SK-N-SH (cell line): ENCODE measurements at regions not wholly inside any gene's neighbourhood (a gene's known extent, or its start where the extent isn't known, plus 50 kb on each side); places are given as distances from the start of the nearest gene placed in this dataset.

Experiments
- CTCF ChIA-PET: fragments of 300-600, 350-600 bp; formaldehyde crosslinking; extraction: SDS; loops from one replicate; lab custom pipeline; 2021; lab: Yijun Ruan, JAX
- POLR2A ChIA-PET: fragments of 350-600 bp; sonication (Branson Sonifier 250); formaldehyde crosslinking; extraction: SDS; loops from one replicate; lab custom pipeline; 2020; ENCODE audit warnings: antibody characterized with exemption, inconsistent platforms; lab: Yijun Ruan, JAX
- DNase-seq: peaks from one replicate; pipeline ENCODE4 v3.0.0; 2012
- H2AFZ ChIP-seq: fragments of 200-600 bp; sonication (generic); 2 replicates; pipeline ENCODE4 v1.8.1; 2016; ENCODE audit warnings: antibody characterized with exemption, mild to moderate bottlenecking, low read depth
- H3F3A ChIP-seq: fragments of 200-600 bp; sonication (generic); replicated peaks from 2 replicates; pipeline ENCODE3; 2016; ENCODE audit warnings: antibody characterized with exemption, mild to moderate bottlenecking; ENCODE audit not compliant: insufficient read depth
- H3K27ac ChIP-seq, 2 experiments: fragments of 200-500 bp in 1 of 2; fragments of 200-600 bp in 1 of 2; sonication (Bioruptor generic) in 1 of 2; sonication (generic), shearing (Covaris generic) in 1 of 2; 2 replicates each; pipeline versions ENCODE4 v1.5.1 to v1.6.1; 2014 to 2016; ENCODE audit warnings: low read depth in 2 of 2, inconsistent platforms in 1 of 2, low read length in 1 of 2, mild to moderate bottlenecking in 1 of 2, mixed read lengths in 1 of 2
- H3K27me3 ChIP-seq: fragments of 200-600 bp; sonication (generic), shearing (Covaris generic); 2 replicates; pipeline ENCODE4 v1.6.1; 2016; ENCODE audit warnings: mixed run types; ENCODE audit not compliant: insufficient read depth
- H3K36me3 ChIP-seq, 2 experiments: fragments of 200-500 bp in 1 of 2; fragments of 200-600 bp in 1 of 2; sonication (Bioruptor generic) in 1 of 2; sonication (generic) in 1 of 2; replicated peaks in 1 of 2; 2 replicates each; pipeline versions ENCODE3 to v1.5.1; 2014 to 2016; ENCODE audit warnings: low read length in 1 of 2, mild to moderate bottlenecking in 1 of 2; ENCODE audit not compliant: insufficient read depth in 2 of 2, control insufficient read depth in 1 of 2
- H3K4me1 ChIP-seq, 2 experiments: fragments of 200-500 bp in 1 of 2; fragments of 200-600 bp in 1 of 2; sonication (Bioruptor generic) in 1 of 2; sonication (generic), shearing (Covaris generic) in 1 of 2; 2 replicates each; pipeline versions ENCODE4 v1.5.1 to v1.6.1; 2014 to 2016; ENCODE audit warnings: low read depth in 1 of 2, low read length in 1 of 2, mixed run types in 1 of 2; ENCODE audit not compliant: insufficient read depth in 2 of 2, control insufficient read depth in 1 of 2
- H3K4me2 ChIP-seq: fragments of 200-600 bp; sonication (generic), shearing (Covaris generic); 2 replicates; pipeline ENCODE4 v1.6.1; 2017; ENCODE audit warnings: mixed run types
- H3K4me3 ChIP-seq, 2 experiments: fragments of 200-500 bp in 1 of 2; fragments of 200-600 bp in 1 of 2; sonication (Bioruptor generic) in 1 of 2; sonication (generic), shearing (Covaris generic) in 1 of 2; 2 replicates each; pipeline versions ENCODE4 v1.5.1 to v1.8.1; 2014 to 2016; ENCODE audit warnings: low read depth in 2 of 2, inconsistent platforms in 1 of 2, low read length in 1 of 2, mild to moderate bottlenecking in 1 of 2, mixed read lengths in 1 of 2, moderate library complexity in 1 of 2
- H3K79me2 ChIP-seq: fragments of 200-600 bp; sonication (generic); 2 replicates; pipeline ENCODE4 v1.8.1; 2017; ENCODE audit warnings: mild to moderate bottlenecking; ENCODE audit not compliant: insufficient read depth
- H3K9ac ChIP-seq: fragments of 200-600 bp; sonication (generic); 2 replicates; pipeline ENCODE4 v1.6.1; 2017; ENCODE audit warnings: mixed run types
- H3K9me2 ChIP-seq: fragments of 200-600 bp; sonication (generic); 2 replicates; pipeline ENCODE4 v1.6.1; 2017; ENCODE audit warnings: mixed run types
- H3K9me3 ChIP-seq: fragments of 200-600 bp; sonication (generic); 2 replicates; pipeline ENCODE4 v1.6.1; 2017; ENCODE audit warnings: mixed run types, mild to moderate bottlenecking, moderate library complexity
- H4K20me1 ChIP-seq: fragments of 200-600 bp; sonication (generic); 2 replicates; pipeline ENCODE4 v1.6.1; 2017; ENCODE audit warnings: mild to moderate bottlenecking, mixed run types; ENCODE audit not compliant: insufficient read depth
- CHD2 ChIP-seq: fragments of 150-350 bp; IDR thresholded peaks from 2 replicates; pipeline ENCODE4 v1.6.1; 2018; ENCODE audit warnings: low read length; ENCODE audit not compliant: partially characterized antibody
- ELF1 ChIP-seq: IDR thresholded peaks from 2 replicates; pipeline ENCODE4 v1.4.0; 2012
- FOSL2 ChIP-seq: IDR thresholded peaks from 2 replicates; pipeline ENCODE4 v1.4.0; 2012; ENCODE audit warnings: low read depth, mild to moderate bottlenecking, moderate library complexity, borderline replicate concordance
- FOXJ3 ChIP-seq: sonication (generic); formaldehyde crosslinking; IDR thresholded peaks from 2 replicates; pipeline ENCODE4 v1.5.1; 2020; ENCODE audit warnings: mild to moderate bottlenecking, missing genetic modification reagents
- FOXM1 ChIP-seq: IDR thresholded peaks from 2 replicates; pipeline ENCODE4 v1.4.0; 2012; ENCODE audit warnings: low read depth, mild to moderate bottlenecking
- GABPA ChIP-seq: IDR thresholded peaks from 2 replicates; pipeline ENCODE4 v1.4.0; 2012; ENCODE audit warnings: low read depth, mild to moderate bottlenecking
- GATA2 ChIP-seq: sonication (generic); formaldehyde crosslinking; IDR thresholded peaks from 2 replicates; pipeline ENCODE4 v1.5.0; 2020; ENCODE audit warnings: mild to moderate bottlenecking, missing genetic modification reagents
- MEF2A ChIP-seq: IDR thresholded peaks from 2 replicates; pipeline ENCODE4 v1.4.0; 2012; ENCODE audit warnings: low read depth, borderline replicate concordance
- MXI1 ChIP-seq: IDR thresholded peaks from 2 replicates; pipeline ENCODE4 v1.6.1; 2012; ENCODE audit warnings: mild to moderate bottlenecking, low read depth, low read length, improper control_type of control experiment
- NFIC ChIP-seq: IDR thresholded peaks from 2 replicates; pipeline ENCODE4 v1.4.0; 2012; ENCODE audit warnings: borderline replicate concordance
- RAD21 ChIP-seq: IDR thresholded peaks from 2 replicates; pipeline ENCODE4 v1.6.1; 2012; ENCODE audit warnings: mild to moderate bottlenecking, low read length
- RCOR1 ChIP-seq: fragments of 150-350 bp; IDR thresholded peaks from 2 replicates; pipeline ENCODE4 v1.6.1; 2017; ENCODE audit warnings: antibody characterized with exemption, low read length
- RFX5 ChIP-seq: IDR thresholded peaks from 2 replicates; pipeline ENCODE4 v1.6.1; 2012; ENCODE audit warnings: mild to moderate bottlenecking, improper control_type of control experiment, low read length
- SMC3 ChIP-seq: IDR thresholded peaks from 2 replicates; pipeline ENCODE4 v1.6.1; 2012; ENCODE audit warnings: low read depth, low read length, improper control_type of control experiment
- TCF12 ChIP-seq: IDR thresholded peaks from 2 replicates; pipeline ENCODE4 v1.4.0; 2012
- YY1 ChIP-seq: IDR thresholded peaks from 2 replicates; pipeline ENCODE4 v1.4.0; 2012; ENCODE audit warnings: low read depth, mild to moderate bottlenecking
- WGBS: methylation state at CpG from one replicate; pipeline ENCODE4 v1.1.6; 2017; ENCODE audit warnings: low lambda C conversion rate; 5-methylcytosine and 5-hydroxymethylcytosine counted together
- TF ChIP-seq, protein P1 (sequence below): fragments of 150-350 bp; IDR thresholded peaks from 2 replicates; pipeline ENCODE4 v1.6.1; 2016; ENCODE audit warnings: mild to moderate bottlenecking, low read depth, low read length
- TF ChIP-seq, protein P2 (sequence below): IDR thresholded peaks from 2 replicates; pipeline ENCODE4 v1.4.0; 2012; ENCODE audit warnings: low read depth, borderline replicate concordance
- TF ChIP-seq, protein P3 (sequence below): fragments of 200-600 bp; sonication (generic); IDR thresholded peaks from 2 replicates; pipeline ENCODE4 v1.6.1; 2017; ENCODE audit warnings: antibody characterized with exemption, mild to moderate bottlenecking, moderate library complexity
- TF ChIP-seq, protein P4 (sequence below): IDR thresholded peaks from 2 replicates; pipeline ENCODE4 v1.4.0; 2012; ENCODE audit warnings: low read depth

DNA sequence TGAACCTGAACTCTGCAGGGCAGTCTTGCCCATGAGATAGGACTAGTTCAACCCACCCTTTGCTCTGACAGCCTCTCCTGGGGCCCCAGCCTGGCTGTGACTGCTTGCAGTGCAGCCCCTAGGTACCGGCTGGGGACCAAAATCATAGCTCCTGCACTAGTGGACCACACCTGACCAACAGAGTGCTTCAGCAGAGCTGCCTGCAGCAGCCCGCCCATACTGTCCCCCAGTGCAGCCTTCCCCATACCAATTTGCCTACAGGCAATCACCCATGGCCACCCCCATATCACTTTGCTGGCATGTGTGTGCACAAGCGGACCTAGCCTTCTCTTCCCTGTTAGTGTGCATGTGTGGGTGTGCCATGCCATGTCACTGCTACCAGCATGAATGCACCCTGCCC, 347.6 kb upstream of the MPDZ start:
- no peaks in the 10 kb centered on the region for H3K9me3 ChIP-seq
- no peaks in the 10 kb centered on the region for H3K79me2 ChIP-seq
- H3K4me1 ChIP-seq = no peaks in the 10 kb centered on the region
- no peak for TF ChIP-seq SMC3
- TF ChIP-seq YY1 = no peak
- TF ChIP-seq, protein P1, sequence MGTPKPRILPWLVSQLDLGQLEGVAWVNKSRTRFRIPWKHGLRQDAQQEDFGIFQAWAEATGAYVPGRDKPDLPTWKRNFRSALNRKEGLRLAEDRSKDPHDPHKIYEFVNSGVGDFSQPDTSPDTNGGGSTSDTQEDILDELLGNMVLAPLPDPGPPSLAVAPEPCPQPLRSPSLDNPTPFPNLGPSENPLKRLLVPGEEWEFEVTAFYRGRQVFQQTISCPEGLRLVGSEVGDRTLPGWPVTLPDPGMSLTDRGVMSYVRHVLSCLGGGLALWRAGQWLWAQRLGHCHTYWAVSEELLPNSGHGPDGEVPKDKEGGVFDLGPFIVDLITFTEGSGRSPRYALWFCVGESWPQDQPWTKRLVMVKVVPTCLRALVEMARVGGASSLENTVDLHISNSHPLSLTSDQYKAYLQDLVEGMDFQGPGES = no peak
- TF ChIP-seq MEF2A = no peak
- TF ChIP-seq, protein P2, sequence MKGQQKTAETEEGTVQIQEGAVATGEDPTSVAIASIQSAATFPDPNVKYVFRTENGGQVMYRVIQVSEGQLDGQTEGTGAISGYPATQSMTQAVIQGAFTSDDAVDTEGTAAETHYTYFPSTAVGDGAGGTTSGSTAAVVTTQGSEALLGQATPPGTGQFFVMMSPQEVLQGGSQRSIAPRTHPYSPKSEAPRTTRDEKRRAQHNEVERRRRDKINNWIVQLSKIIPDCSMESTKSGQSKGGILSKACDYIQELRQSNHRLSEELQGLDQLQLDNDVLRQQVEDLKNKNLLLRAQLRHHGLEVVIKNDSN = no peak
- TF ChIP-seq GABPA = no peak
- no peak for TF ChIP-seq RCOR1
- no peak for TF ChIP-seq FOXJ3 (CRISPR knock-in tag)
- TF ChIP-seq, protein P3, sequence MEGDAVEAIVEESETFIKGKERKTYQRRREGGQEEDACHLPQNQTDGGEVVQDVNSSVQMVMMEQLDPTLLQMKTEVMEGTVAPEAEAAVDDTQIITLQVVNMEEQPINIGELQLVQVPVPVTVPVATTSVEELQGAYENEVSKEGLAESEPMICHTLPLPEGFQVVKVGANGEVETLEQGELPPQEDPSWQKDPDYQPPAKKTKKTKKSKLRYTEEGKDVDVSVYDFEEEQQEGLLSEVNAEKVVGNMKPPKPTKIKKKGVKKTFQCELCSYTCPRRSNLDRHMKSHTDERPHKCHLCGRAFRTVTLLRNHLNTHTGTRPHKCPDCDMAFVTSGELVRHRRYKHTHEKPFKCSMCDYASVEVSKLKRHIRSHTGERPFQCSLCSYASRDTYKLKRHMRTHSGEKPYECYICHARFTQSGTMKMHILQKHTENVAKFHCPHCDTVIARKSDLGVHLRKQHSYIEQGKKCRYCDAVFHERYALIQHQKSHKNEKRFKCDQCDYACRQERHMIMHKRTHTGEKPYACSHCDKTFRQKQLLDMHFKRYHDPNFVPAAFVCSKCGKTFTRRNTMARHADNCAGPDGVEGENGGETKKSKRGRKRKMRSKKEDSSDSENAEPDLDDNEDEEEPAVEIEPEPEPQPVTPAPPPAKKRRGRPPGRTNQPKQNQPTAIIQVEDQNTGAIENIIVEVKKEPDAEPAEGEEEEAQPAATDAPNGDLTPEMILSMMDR = no peak
- TF ChIP-seq, protein P4, sequence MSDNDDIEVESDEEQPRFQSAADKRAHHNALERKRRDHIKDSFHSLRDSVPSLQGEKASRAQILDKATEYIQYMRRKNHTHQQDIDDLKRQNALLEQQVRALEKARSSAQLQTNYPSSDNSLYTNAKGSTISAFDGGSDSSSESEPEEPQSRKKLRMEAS = no peak
- TF ChIP-seq MXI1 = no peak
- TF ChIP-seq TCF12 = no peak
- no peak for TF ChIP-seq FOXM1
- TF ChIP-seq RAD21 = no peak
- no peak for TF ChIP-seq RFX5
- TF ChIP-seq ELF1 = no peak
- TF ChIP-seq GATA2 = no peak
- no peak for TF ChIP-seq NFIC
- TF ChIP-seq CHD2 = no peak
- TF ChIP-seq FOSL2 = no peak
- H4K20me1 ChIP-seq = no peaks in the 10 kb centered on the region
- WGBS = 58% methylated on average over 2 of the region's 3 CpGs
- no peaks in the 10 kb centered on the region for H3K36me3 ChIP-seq
- H3K4me2 ChIP-seq = no peak overlapping the region
- DNase-seq = no peak
- no peaks in the 10 kb centered on the region for H3K9me2 ChIP-seq
- no peak overlapping the region for H3K4me3 ChIP-seq
- no peaks in the 10 kb centered on the region for H3F3A ChIP-seq
- CTCF ChIA-PET = interaction anchor here (0.8 to 1.0 kb wide), 2 partner anchors 24 to 198 kb away, joined by 3 read pairs; no protein-coding TSS in a partner anchor
- H3K9ac ChIP-seq = no peak overlapping the region
- POLR2A ChIA-PET = no interaction called here
- no peak overlapping the region for H3K27ac ChIP-seq
- H2AFZ ChIP-seq = no peak overlapping the region
- H3K27me3 ChIP-seq = no peaks in the 10 kb centered on the region
